WTC11 (cell line): ENCODE measurements at regions not wholly inside any gene's neighbourhood (a gene's known extent, or its start where the extent isn't known, plus 50 kb on each side); places are given as distances from the start of the nearest gene placed in this dataset.

Source experiments
- ATAC-seq: fragments of 200-7000 bp; cut with Tn5 transposase; 2 replicates; pipeline ENCODE4 v1.10.0; 2021; ENCODE audit warnings: mild to moderate bottlenecking, moderate library complexity
- CTCF ChIA-PET: fragments of 300-600 bp; sonication (Branson Sonifier 250); formaldehyde crosslinking; loops from one replicate; lab custom pipeline; 2021; ENCODE audit warnings: antibody characterized with exemption; lab: Charles Lee
- POLR2A ChIA-PET: fragments of 350-600 bp; sonication (Branson Sonifier 250); formaldehyde crosslinking; loops from one replicate; lab custom pipeline; 2021; ENCODE audit warnings: antibody characterized with exemption; lab: Charles Lee
- DNase-seq: peaks from one replicate; pipeline ENCODE4 v3.0.0; 2021; ENCODE audit warnings: low spot score
- H3K27ac Mint-ChIP-seq: 2 replicates; pipeline ENCODE4 v1.8.0; 2021; ENCODE audit warnings: mixed read lengths
- H3K27me3 Mint-ChIP-seq: 2 replicates; pipeline ENCODE4 v1.8.0; 2021; ENCODE audit warnings: low read depth, mild to moderate bottlenecking, moderate library complexity, mixed read lengths
- H3K36me3 Mint-ChIP-seq: 2 replicates; pipeline ENCODE4 v1.8.0; 2021; ENCODE audit warnings: mixed read lengths
- H3K4me1 Mint-ChIP-seq: 2 replicates; pipeline ENCODE4 v1.8.0; 2022; ENCODE audit warnings: mixed read lengths
- H3K4me3 Mint-ChIP-seq: 2 replicates; pipeline ENCODE4 v1.8.0; 2021; ENCODE audit warnings: mild to moderate bottlenecking, moderate library complexity, mixed read lengths
- H3K9me3 Mint-ChIP-seq: 2 replicates; pipeline ENCODE4 v1.8.0; 2021; ENCODE audit warnings: mixed read lengths
- CREM ChIP-seq: sonication (generic); formaldehyde crosslinking; IDR thresholded peaks from 2 replicates; pipeline ENCODE4 v1.8.1; 2022; ENCODE audit warnings: mild to moderate bottlenecking, missing genetic modification reagents, moderate library complexity
- EMX1 ChIP-seq: fragments of 250-450 bp; sonication (Bioruptor Pico); IDR thresholded peaks from 2 replicates; pipeline ENCODE4 v1.8.0; 2021; ENCODE audit warnings: mild to moderate bottlenecking
- ESRRA ChIP-seq: sonication (generic); formaldehyde crosslinking; IDR thresholded peaks from 2 replicates; pipeline ENCODE4 v1.8.1; 2022; ENCODE audit warnings: mild to moderate bottlenecking, missing genetic modification reagents, borderline replicate concordance
- FOXK1 ChIP-seq: sonication (generic); formaldehyde crosslinking; IDR thresholded peaks from 2 replicates; pipeline ENCODE4 v1.8.0; 2022; ENCODE audit warnings: mild to moderate bottlenecking, moderate library complexity, missing genetic modification reagents
- JUN ChIP-seq: sonication (generic); formaldehyde crosslinking; IDR thresholded peaks from 2 replicates; pipeline ENCODE4 v1.8.0; 2023; ENCODE audit warnings: mild to moderate bottlenecking, missing genetic modification reagents
- NR3C1 ChIP-seq: sonication (generic); formaldehyde crosslinking; conservative IDR thresholded peaks from 2 replicates; pipeline ENCODE4 v1.8.1; 2023; ENCODE audit warnings: low read depth, mild to moderate bottlenecking, missing genetic modification reagents
- OVOL2 ChIP-seq: fragments of 250-450 bp; sonication (Bioruptor Pico); IDR thresholded peaks from 2 replicates; pipeline ENCODE4 v1.9.0; 2021; ENCODE audit warnings: mild to moderate bottlenecking, borderline replicate concordance
- PRRX2 ChIP-seq: fragments of 250-450 bp; sonication (Bioruptor Pico); IDR thresholded peaks from 2 replicates; pipeline ENCODE4 v1.8.0; 2021; ENCODE audit warnings: mild to moderate bottlenecking
- TP53 ChIP-seq: sonication (generic); formaldehyde crosslinking; IDR thresholded peaks from 2 replicates; pipeline ENCODE4 v1.8.1; 2023; ENCODE audit warnings: mild to moderate bottlenecking, missing genetic modification reagents
- ZBTB21 ChIP-seq: sonication (generic); formaldehyde crosslinking; IDR thresholded peaks from 2 replicates; pipeline ENCODE4 v1.8.1; 2023; ENCODE audit warnings: mild to moderate bottlenecking, missing genetic modification reagents, borderline replicate concordance
- ZNF121 ChIP-seq: sonication (generic); formaldehyde crosslinking; IDR thresholded peaks from 2 replicates; pipeline ENCODE4 v1.8.0; 2023; ENCODE audit warnings: missing genetic modification reagents
- ZNF138 ChIP-seq: sonication (generic); formaldehyde crosslinking; conservative IDR thresholded peaks from 2 replicates; pipeline ENCODE4 v1.8.1; 2022; ENCODE audit warnings: mild to moderate bottlenecking, moderate library complexity, missing genetic modification reagents
- ZNF232 ChIP-seq: sonication (generic); formaldehyde crosslinking; IDR thresholded peaks from 2 replicates; pipeline ENCODE4 v1.8.0; 2022; ENCODE audit warnings: mild to moderate bottlenecking, missing genetic modification reagents
- ZNF416 ChIP-seq: fragments of 250-450 bp; sonication (Bioruptor Pico); IDR thresholded peaks from 2 replicates; pipeline ENCODE4 v1.9.0; 2021; ENCODE audit warnings: mild to moderate bottlenecking, inconsistent platforms
- ZNF423 ChIP-seq: fragments of 250-450 bp; sonication (Bioruptor Pico); IDR thresholded peaks from 2 replicates; pipeline ENCODE4 v2.1.2; 2022; ENCODE audit warnings: mild to moderate bottlenecking, moderate library complexity
- ZNF671 ChIP-seq: fragments of 250-450 bp; sonication (Bioruptor Pico); IDR thresholded peaks from 2 replicates; pipeline ENCODE4 v1.8.0; 2021; ENCODE audit warnings: mild to moderate bottlenecking
- TF ChIP-seq, protein P1 (sequence below): sonication (generic); formaldehyde crosslinking; IDR thresholded peaks from 2 replicates; pipeline ENCODE4 v1.8.1; 2023; ENCODE audit warnings: mild to moderate bottlenecking, missing genetic modification reagents, moderate library complexity
- TF ChIP-seq, protein P2 (sequence below): sonication (generic); formaldehyde crosslinking; conservative IDR thresholded peaks from 2 replicates; pipeline ENCODE4 v1.8.1; 2023; ENCODE audit warnings: mild to moderate bottlenecking, low read depth, missing genetic modification reagents, moderate library complexity
- TF ChIP-seq, protein P3 (sequence below): sonication (generic); formaldehyde crosslinking; IDR thresholded peaks from 2 replicates; pipeline ENCODE4 v1.8.1; 2022; ENCODE audit warnings: missing genetic modification reagents, borderline replicate concordance
- TF ChIP-seq, protein P4 (sequence below): sonication (generic); formaldehyde crosslinking; IDR thresholded peaks from 2 replicates; pipeline ENCODE4 v1.8.0; 2022; ENCODE audit warnings: mild to moderate bottlenecking, missing genetic modification reagents
- TF ChIP-seq, protein P5 (sequence below): fragments of 250-450 bp; sonication (Bioruptor Pico); IDR thresholded peaks from 2 replicates; pipeline ENCODE4 v1.9.0; 2021; ENCODE audit warnings: mild to moderate bottlenecking
- TF ChIP-seq, protein P6 (sequence below): fragments of 250-450 bp; sonication (Bioruptor Pico); IDR thresholded peaks from 2 replicates; pipeline ENCODE4 v1.9.0; 2021; ENCODE audit warnings: mild to moderate bottlenecking
- TF ChIP-seq, protein P7 (sequence below): sonication (generic); formaldehyde crosslinking; IDR thresholded peaks from 2 replicates; pipeline ENCODE4 v1.8.0; 2022; ENCODE audit warnings: mild to moderate bottlenecking, missing genetic modification reagents
- TF ChIP-seq, protein P8 (sequence below): sonication (generic); formaldehyde crosslinking; IDR thresholded peaks from 2 replicates; pipeline ENCODE4 v1.8.1; 2022; ENCODE audit warnings: mild to moderate bottlenecking, missing genetic modification reagents, moderate library complexity, borderline replicate concordance

DNA sequence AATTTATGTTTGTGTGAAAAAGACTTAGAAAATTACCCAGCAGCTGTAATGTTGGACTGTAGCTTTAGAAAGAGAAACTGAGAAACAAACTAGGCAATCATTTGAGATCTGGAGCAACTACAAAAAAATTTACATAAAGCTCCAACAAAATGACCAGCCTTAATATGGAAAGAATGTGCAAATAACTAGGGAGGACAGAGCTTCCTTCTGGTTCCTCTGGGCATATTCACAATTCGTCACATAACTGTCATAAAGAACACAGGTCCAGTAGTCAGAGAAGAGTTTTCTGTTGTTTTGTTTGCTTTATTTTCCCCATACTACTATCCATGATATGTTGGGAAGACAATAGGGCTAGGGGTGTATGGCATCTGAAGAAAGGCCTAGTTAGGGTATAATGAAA, 416.8 kb upstream of the DSEL start:
- no peak for ATAC-seq
- Mint-ChIP-seq H3K27me3 (no peaks in the 10 kb centered on the region), H3K9me3 (peaks cover 2% of the 10 kb centered on the region), H3K27ac (no peak overlapping the region), H3K4me3 (no peak overlapping the region), H3K4me1 (no peaks in the 10 kb centered on the region), H3K36me3 (no peaks in the 10 kb centered on the region)
- POLR2A ChIA-PET = interaction anchor here (0.6 kb wide), 1 partner anchor 611 kb away, joined by 5 read pairs; no protein-coding TSS in a partner anchor
- no peak for DNase-seq
- TF ChIP-seq EMX1 (CRISPR knock-in tag) (no peak), ZNF138 (CRISPR knock-in tag) (no peak), ESRRA (no peak), NR3C1 (CRISPR knock-in tag) (no peak), TP53 (no peak), ZNF232 (CRISPR knock-in tag) (no peak), JUN (CRISPR knock-in tag) (no peak), ZNF121 (CRISPR knock-in tag) (no peak), PRRX2 (no peak), OVOL2 (CRISPR knock-in tag) (no peak), ZBTB21 (CRISPR knock-in tag) (no peak), ZNF423 (no peak), ZNF416 (CRISPR knock-in tag) (no peak), ZNF671 (CRISPR knock-in tag) (no peak)
- TF ChIP-seq, protein P1, sequence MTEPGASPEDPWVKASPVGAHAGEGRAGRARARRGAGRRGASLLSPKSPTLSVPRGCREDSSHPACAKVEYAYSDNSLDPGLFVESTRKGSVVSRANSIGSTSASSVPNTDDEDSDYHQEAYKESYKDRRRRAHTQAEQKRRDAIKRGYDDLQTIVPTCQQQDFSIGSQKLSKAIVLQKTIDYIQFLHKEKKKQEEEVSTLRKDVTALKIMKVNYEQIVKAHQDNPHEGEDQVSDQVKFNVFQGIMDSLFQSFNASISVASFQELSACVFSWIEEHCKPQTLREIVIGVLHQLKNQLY (CRISPR knock-in tag) = no peak
- TF ChIP-seq, protein P2, sequence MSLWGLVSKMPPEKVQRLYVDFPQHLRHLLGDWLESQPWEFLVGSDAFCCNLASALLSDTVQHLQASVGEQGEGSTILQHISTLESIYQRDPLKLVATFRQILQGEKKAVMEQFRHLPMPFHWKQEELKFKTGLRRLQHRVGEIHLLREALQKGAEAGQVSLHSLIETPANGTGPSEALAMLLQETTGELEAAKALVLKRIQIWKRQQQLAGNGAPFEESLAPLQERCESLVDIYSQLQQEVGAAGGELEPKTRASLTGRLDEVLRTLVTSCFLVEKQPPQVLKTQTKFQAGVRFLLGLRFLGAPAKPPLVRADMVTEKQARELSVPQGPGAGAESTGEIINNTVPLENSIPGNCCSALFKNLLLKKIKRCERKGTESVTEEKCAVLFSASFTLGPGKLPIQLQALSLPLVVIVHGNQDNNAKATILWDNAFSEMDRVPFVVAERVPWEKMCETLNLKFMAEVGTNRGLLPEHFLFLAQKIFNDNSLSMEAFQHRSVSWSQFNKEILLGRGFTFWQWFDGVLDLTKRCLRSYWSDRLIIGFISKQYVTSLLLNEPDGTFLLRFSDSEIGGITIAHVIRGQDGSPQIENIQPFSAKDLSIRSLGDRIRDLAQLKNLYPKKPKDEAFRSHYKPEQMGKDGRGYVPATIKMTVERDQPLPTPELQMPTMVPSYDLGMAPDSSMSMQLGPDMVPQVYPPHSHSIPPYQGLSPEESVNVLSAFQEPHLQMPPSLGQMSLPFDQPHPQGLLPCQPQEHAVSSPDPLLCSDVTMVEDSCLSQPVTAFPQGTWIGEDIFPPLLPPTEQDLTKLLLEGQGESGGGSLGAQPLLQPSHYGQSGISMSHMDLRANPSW (CRISPR knock-in tag) = no peak
- TF ChIP-seq, protein P3, sequence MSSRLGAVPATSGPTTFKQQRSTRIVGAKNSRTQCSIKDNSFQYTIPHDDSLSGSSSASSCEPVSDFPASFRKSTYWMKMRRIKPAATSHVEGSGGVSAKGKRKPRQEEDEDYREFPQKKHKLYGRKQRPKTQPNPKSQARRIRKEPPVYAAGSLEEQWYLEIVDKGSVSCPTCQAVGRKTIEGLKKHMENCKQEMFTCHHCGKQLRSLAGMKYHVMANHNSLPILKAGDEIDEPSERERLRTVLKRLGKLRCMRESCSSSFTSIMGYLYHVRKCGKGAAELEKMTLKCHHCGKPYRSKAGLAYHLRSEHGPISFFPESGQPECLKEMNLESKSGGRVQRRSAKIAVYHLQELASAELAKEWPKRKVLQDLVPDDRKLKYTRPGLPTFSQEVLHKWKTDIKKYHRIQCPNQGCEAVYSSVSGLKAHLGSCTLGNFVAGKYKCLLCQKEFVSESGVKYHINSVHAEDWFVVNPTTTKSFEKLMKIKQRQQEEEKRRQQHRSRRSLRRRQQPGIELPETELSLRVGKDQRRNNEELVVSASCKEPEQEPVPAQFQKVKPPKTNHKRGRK (CRISPR knock-in tag) = no peak
- TF ChIP-seq, protein P4, sequence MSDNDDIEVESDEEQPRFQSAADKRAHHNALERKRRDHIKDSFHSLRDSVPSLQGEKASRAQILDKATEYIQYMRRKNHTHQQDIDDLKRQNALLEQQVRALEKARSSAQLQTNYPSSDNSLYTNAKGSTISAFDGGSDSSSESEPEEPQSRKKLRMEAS (CRISPR knock-in tag) = no peak
- TF ChIP-seq, protein P5, sequence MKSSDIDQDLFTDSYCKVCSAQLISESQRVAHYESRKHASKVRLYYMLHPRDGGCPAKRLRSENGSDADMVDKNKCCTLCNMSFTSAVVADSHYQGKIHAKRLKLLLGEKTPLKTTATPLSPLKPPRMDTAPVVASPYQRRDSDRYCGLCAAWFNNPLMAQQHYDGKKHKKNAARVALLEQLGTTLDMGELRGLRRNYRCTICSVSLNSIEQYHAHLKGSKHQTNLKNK (CRISPR knock-in tag) = no peak
- TF ChIP-seq, protein P6, sequence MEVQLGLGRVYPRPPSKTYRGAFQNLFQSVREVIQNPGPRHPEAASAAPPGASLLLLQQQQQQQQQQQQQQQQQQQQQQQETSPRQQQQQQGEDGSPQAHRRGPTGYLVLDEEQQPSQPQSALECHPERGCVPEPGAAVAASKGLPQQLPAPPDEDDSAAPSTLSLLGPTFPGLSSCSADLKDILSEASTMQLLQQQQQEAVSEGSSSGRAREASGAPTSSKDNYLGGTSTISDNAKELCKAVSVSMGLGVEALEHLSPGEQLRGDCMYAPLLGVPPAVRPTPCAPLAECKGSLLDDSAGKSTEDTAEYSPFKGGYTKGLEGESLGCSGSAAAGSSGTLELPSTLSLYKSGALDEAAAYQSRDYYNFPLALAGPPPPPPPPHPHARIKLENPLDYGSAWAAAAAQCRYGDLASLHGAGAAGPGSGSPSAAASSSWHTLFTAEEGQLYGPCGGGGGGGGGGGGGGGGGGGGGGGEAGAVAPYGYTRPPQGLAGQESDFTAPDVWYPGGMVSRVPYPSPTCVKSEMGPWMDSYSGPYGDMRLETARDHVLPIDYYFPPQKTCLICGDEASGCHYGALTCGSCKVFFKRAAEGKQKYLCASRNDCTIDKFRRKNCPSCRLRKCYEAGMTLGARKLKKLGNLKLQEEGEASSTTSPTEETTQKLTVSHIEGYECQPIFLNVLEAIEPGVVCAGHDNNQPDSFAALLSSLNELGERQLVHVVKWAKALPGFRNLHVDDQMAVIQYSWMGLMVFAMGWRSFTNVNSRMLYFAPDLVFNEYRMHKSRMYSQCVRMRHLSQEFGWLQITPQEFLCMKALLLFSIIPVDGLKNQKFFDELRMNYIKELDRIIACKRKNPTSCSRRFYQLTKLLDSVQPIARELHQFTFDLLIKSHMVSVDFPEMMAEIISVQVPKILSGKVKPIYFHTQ (CRISPR knock-in tag) = no peak
- CTCF ChIA-PET = no interaction called here

DNA sequence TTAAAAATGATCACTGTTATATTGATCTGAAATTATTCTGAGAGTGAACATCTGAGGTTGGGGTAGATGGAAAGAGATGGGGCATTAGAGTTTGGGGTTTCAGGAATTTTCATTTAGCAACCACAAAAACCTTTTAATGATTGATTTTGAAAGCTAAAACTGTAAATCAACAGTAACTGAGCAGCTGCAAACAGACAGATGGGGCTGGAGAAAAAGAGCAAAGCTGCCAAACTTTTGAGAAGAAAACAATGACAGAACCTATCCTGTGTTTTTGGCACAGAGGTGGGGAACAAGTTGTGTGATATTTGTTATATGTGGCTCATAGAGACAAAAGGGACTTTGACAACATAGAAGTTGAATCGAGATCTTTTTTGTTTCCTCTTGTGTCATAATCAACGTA, 415.8 kb upstream of the DSEL start:
- H3K27me3 Mint-ChIP-seq = no peaks in the 10 kb centered on the region
- ATAC-seq = no peak
- TF ChIP-seq, protein P7, sequence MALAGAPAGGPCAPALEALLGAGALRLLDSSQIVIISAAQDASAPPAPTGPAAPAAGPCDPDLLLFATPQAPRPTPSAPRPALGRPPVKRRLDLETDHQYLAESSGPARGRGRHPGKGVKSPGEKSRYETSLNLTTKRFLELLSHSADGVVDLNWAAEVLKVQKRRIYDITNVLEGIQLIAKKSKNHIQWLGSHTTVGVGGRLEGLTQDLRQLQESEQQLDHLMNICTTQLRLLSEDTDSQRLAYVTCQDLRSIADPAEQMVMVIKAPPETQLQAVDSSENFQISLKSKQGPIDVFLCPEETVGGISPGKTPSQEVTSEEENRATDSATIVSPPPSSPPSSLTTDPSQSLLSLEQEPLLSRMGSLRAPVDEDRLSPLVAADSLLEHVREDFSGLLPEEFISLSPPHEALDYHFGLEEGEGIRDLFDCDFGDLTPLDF (CRISPR knock-in tag) = no peak
- no peak for TF ChIP-seq CREM (CRISPR knock-in tag)
- TF ChIP-seq FOXK1 = no peak
- TF ChIP-seq, protein P8, sequence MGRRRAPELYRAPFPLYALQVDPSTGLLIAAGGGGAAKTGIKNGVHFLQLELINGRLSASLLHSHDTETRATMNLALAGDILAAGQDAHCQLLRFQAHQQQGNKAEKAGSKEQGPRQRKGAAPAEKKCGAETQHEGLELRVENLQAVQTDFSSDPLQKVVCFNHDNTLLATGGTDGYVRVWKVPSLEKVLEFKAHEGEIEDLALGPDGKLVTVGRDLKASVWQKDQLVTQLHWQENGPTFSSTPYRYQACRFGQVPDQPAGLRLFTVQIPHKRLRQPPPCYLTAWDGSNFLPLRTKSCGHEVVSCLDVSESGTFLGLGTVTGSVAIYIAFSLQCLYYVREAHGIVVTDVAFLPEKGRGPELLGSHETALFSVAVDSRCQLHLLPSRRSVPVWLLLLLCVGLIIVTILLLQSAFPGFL (CRISPR knock-in tag) = no peak
- no peak for TF ChIP-seq TP53
- TF ChIP-seq, protein P2 (CRISPR knock-in tag) = no peak
- H3K9me3 Mint-ChIP-seq = no peaks in the 10 kb centered on the region
- CTCF ChIA-PET = no interaction called here
- POLR2A ChIA-PET = no interaction called here
- no peaks in the 10 kb centered on the region for H3K4me1 Mint-ChIP-seq
- no peak overlapping the region for H3K27ac Mint-ChIP-seq
- no peaks in the 10 kb centered on the region for H3K36me3 Mint-ChIP-seq
- no peak for DNase-seq
- H3K4me3 Mint-ChIP-seq = no peak overlapping the region
